ENCODE measurements at regions not wholly inside any gene's neighbourhood (a gene's known extent, or its start where the extent isn't known, plus 50 kb on each side); places are given as distances from the start of the nearest gene placed in this dataset.

- TF ChIP-seq EZH2 (IDR thresholded peaks at IDR 0.05; ENCODE audit: low read depth, unreplicated experiment) (no peak), CTCF (conservative IDR thresholded peaks at IDR 0.05; ENCODE audit: low read depth in 2 of 2) (no peak), EZH2phosphoT487 (IDR thresholded peaks at IDR 0.05; ENCODE audit: unreplicated experiment) (no peak), POLR2AphosphoS5 (IDR thresholded peaks at IDR 0.05; ENCODE audit: low read depth) (no peak), NANOG (IDR thresholded peaks at IDR 0.05; ENCODE audit: borderline replicate concordance) (no peak), REST (IDR thresholded peaks at IDR 0.05; ENCODE audit: unreplicated experiment) (no peak), CREB1 (CRISPR knock-in tag; IDR thresholded peaks at IDR 0.05; ENCODE audit: low read depth) (no peak), ZNF114 (CRISPR knock-in tag; IDR thresholded peaks at IDR 0.05) (no peak), JUNB (IDR thresholded peaks at IDR 0.05; ENCODE audit: unreplicated experiment) (no peak), ETS1 (IDR thresholded peaks at IDR 0.05) (no peak), STAT1 (IDR thresholded peaks at IDR 0.05; ENCODE audit: unreplicated experiment) (no peak), ZNF331 (CRISPR knock-in tag; IDR thresholded peaks at IDR 0.05; ENCODE audit: low read depth) (no peak), ZNF462 (CRISPR knock-in tag; IDR thresholded peaks at IDR 0.05) (no peak)
Observed at GRCh38 chr12:127231371-127231770, 1035.6 kb upstream of the TMEM132C start.
